PC-9 (cell line): ENCODE measurements at regions not wholly inside any gene's neighbourhood (a gene's known extent, or its start where the extent isn't known, plus 50 kb on each side); places are given as distances from the start of the nearest gene placed in this dataset.

ENCODE experiments used
- EZH2 ChIP-seq: fragments of 200-600 bp; sonication (generic); IDR thresholded peaks from 2 replicates; pipeline ENCODE4 v1.8.0; 2017; ENCODE audit warnings: antibody characterized with exemption, low read depth
- TF ChIP-seq, protein P1 (sequence below): fragments of 200-600 bp; sonication (generic); conservative IDR thresholded peaks from 2 replicates; pipeline ENCODE4 v1.6.1; 2017; ENCODE audit warnings: mixed run types, antibody characterized with exemption, mild to moderate bottlenecking, moderate library complexity

DNA sequence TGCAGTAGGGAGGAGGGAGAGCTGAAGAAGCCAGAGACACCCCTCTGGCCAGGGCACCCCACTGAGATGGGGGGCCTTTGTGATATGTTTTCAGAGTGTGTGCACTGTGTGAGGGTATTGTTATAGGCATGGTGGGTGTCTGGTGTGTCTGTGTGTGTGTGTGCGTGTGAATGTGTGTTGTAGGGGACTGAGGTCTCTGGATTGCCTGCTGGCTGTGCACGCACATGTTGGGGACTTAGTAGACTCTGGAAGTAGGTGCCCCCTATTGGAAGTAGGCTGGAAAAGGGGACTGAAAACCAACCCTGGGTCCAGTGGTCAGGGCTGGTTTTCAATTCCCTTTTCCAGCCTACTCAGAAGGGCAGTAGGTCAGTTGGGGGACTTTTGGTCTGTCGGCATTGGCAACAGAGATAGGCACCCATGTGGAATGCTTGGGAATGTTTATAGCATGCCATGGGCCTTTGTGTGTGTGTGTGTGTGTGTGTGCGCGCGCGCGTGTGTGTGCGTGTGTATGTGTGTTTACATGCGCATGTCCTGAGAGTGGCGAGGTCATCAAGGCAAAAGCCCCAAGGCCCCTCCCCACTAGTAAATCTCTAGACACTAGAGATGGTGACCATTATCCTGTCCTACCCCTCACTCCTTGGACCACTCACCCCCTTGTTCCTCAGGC is 78.8 kb downstream of the HIF1AN start:
- TF ChIP-seq, protein P1, sequence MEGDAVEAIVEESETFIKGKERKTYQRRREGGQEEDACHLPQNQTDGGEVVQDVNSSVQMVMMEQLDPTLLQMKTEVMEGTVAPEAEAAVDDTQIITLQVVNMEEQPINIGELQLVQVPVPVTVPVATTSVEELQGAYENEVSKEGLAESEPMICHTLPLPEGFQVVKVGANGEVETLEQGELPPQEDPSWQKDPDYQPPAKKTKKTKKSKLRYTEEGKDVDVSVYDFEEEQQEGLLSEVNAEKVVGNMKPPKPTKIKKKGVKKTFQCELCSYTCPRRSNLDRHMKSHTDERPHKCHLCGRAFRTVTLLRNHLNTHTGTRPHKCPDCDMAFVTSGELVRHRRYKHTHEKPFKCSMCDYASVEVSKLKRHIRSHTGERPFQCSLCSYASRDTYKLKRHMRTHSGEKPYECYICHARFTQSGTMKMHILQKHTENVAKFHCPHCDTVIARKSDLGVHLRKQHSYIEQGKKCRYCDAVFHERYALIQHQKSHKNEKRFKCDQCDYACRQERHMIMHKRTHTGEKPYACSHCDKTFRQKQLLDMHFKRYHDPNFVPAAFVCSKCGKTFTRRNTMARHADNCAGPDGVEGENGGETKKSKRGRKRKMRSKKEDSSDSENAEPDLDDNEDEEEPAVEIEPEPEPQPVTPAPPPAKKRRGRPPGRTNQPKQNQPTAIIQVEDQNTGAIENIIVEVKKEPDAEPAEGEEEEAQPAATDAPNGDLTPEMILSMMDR: no peak
- TF ChIP-seq EZH2: no peak
